Epithelial cell of prostate (primary cell): ENCODE measurements at regions not wholly inside any gene's neighbourhood (a gene's known extent, or its start where the extent isn't known, plus 50 kb on each side); places are given as distances from the start of the nearest gene placed in this dataset.

Experiments
- DNase-seq: peaks from one replicate; pipeline ENCODE4 v3.0.0-alpha.2; 2011; ENCODE audit warnings: low read depth, low spot score
- H3K27ac ChIP-seq: fragments of 450-650 bp; 2 replicates; pipeline ENCODE4 v1.5.1; 2017; ENCODE audit warnings: mild to moderate bottlenecking

DNA sequence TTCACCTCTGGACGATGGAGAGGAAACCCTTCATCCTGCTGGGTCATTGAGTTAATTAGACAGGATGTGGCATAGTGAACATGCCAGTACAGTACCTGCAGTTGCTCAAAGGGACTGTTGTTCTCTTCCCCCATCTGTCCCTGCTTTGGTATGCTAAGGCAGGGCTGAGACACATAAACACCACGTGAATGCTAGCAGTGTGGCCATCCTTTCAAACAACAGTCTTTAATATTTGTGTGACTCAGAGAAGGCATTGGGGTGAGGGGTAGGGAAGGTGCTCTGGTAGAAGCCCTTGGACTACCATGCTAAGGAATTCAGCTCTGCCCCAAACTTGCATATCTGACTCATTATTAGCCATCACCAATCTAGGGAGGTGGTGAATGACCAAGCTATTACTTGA is 180.2 kb upstream of the ZNF618 start:
- peak; percentile 57 for DNase-seq
- H3K27ac ChIP-seq: peak overlapping the region; percentile 56

DNA sequence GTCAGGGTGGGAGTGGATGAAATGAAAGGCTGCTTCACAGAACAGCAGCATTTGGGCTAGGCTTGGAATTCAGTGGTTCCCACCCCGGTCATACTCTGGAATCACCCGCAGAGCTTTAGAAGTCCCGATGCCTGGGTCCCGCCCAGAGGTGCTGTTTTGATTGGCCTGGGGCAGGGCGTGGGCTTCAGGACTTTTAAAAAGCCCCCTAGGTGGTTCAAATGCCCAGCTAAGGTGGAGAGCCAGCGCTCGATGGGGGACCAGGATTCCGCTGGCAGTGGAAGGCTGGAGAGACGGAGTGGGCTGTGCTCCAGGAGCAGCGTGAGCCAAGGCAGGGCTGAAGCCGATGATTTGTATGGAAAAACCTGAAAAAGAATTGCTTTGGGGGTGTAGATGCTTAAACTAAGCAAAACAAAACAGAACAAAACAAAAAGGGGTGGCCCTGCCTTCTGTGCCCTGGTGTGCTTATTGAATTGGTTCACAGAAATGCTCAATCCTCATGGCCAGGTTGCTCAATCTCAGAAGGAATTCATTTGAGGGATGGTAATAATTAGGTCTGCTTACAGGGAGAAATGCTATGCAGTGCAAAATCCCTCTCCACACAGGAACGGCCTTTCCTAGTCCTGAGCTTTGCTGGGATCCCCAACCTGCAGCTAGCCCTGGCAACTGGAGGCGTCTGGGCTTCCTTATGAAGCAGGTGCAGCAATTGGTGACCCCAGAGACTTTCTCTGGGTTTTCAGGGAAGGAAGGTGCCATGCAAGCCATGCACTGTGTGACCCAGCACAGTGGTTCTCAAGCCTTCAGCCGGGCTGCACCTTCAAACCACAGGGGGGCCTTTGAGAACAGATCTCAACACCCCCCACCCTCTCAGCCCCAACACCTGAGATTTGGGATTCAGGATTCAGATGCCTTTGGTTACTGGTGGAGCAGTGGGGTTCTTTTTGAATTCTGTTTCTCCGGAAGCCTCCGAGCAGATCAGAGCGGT is 174.0 kb upstream of the ZNF618 start:
- no peak for DNase-seq
- no peak overlapping the region for H3K27ac ChIP-seq

DNA sequence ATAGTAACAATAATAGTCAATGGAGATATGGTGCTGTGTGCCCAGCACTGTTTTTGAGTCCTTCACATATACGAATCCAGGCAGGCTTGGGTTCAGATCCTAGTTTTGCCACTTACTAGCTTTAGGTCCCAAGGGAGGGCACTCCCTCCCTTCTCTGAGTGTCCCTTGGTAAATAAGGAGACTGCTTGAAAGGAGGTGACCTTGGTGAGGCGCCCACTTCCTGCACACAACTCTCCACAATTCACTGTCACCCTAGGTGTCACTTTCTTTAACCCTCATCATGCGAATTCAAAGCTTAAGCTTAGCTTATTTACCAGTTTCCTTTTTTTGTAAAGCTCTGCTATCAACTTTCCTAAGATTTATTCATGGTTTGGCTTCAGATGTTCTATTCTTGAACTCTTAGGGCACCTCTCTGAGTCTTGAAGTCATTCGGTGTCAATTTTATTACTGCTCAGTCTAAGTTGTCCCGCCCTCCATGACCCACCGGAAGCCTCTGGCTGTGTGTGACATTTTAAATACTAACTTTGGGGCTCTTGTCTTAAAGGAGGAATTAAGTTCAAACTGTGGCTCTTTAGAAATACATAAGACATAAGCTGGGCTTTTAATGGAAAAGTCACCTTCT is 170.7 kb upstream of the ZNF618 start:
- no peak overlapping the region for H3K27ac ChIP-seq
- DNase-seq: no peak

DNA sequence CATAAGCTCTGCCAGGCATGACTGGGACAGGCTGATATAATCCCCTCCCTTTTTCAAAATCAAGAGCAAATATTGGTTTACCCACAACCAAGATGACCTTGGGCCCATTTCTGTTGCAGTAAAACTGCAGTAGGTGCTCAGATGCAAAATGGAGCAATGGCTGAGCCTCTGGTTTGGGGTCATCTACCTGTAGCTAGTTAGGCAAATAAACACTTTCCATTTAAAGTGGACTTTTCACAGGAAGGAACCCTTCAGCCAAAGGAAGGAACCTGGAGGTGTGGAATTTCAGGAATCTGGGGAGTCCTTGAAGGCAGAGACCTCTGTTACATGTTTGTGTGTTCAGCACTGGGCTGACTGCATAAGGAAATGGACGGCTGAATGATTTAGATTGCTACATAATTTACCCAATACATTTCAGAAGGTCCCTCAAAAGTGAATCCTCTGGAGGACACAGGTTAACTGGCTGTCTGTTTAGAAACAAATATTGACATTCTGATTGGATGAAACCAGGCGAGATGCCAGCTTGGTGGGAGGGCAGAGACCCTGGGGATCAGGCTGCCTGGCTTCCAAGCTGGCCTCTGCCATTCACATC is 170.1 kb upstream of the ZNF618 start:
- no peak overlapping the region for H3K27ac ChIP-seq
- DNase-seq: no peak

DNA sequence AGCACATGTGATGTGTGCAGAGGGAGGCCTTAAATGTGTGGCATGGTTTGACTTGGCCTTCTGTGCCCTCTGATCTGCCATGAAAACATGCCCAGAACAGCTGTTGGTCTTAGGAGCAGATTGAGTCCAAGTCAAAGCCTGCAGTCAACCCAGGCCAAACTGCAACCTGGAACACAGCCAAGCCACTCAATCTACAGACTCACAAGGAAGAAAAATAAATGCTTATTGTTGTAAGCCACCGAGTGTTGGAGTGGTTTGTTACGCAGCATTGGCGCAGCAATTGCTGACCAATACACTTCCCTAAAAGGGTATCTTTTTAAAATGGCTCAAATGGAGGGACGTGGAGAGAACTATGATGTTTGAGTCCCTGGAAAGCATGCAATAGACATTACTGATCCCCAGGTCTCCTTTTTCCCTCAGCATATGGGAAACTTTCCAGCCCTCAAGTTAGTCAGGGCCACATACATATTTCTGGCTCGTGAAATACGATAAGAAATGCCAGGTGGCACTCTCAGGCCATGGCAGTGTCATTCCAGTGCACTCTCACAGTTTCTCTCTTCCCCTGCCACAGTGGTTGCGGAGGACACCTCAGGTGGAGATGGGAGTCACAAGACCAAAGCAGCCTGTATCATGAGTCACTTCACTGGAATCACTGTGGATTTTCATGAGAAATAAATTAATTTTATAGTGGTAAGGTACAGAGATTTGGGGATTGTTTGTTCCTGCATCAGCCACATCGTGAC is 168.0 kb upstream of the ZNF618 start:
- H3K27ac ChIP-seq: peak overlapping the region; percentile 14
- no peak for DNase-seq

DNA sequence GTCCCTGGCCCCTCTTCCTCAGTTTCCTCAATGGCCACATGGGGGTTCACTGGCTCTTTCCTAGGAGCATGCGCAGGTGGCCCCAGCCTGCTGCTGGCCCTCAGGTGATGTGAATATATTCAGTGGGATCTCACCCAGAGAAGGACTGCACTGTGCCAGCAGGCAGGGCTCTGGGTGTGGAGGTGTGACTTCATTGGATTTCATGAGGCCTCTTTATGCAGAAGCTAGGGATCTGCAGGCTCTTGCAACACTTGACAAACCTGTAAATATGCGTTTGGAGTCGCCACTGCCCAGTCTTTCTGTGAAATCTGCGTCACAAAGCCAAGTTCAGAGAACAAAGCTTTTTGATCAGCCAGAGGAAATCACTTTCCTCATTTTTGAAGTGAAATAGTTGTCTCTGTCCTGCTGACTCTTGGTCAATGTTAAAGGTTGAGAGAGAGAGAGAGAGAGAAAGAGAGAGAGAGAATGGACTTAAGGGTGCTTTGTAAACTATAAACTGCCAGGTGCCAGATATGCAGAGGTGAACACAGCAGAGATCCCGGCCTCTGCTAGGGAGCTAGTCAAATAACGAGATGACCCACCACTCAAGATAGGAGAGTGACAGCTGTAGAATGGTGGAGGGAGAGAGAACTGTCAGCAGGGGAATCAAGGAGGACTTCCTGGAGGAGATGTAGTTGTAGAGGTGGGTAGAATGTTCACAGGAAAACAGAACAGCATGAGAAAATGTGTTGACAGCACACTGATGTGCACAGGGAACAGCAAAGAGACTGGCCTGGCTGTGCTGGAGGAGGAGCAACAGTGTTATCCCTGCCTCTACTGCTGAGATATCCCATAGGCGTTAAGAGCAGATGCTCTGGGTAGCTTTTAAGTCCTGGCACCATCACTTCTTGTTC is 167.0 kb upstream of the ZNF618 start:
- no peak for DNase-seq

DNA sequence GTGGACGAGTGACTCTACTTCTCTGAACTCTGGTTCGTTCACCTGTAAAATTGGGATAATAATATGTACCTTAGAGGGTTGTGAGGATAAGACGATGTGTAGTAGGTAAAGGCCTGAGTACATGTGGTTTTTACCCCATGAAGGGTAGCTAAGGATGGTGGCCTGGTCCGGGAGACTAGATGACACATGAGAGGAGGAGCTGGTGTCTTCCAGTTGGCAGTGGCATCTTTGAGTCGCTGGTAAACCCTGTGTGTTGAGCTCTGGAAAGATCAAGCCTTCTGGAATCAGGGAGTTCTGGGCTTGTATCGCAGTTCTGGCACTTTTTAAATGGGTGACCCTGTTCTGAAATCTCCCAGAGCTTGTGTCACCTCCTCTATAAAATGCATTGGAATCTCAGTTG is 166.4 kb upstream of the ZNF618 start:
- DNase-seq: no peak

More for the DNA sequence above, 167.0 kb upstream of the ZNF618 start:
- H3K27ac ChIP-seq: peak overlapping the region; percentile 14

DNA sequence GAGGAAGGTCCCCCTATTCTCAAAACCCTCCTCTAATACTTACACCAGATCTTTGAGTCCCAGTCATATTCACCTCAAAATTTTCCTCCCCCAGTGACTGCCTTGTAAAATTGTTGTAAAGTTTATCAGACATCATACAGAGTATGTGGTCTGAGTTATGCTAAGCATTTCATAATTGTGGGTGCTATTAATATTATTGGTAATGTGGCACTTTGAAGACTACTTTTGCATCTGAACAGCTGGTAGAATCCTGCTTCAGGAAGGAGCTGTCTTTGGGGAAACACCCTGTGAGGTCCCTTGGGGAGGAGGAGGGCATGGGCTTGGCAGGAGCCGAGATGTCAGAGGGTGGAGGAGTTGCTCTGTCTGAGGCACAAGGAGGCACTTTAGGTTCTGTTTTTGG is 164.9 kb upstream of the ZNF618 start:
- no peak overlapping the region for H3K27ac ChIP-seq
- DNase-seq: no peak

More for the DNA sequence above, 166.4 kb upstream of the ZNF618 start:
- no peak overlapping the region for H3K27ac ChIP-seq

DNA sequence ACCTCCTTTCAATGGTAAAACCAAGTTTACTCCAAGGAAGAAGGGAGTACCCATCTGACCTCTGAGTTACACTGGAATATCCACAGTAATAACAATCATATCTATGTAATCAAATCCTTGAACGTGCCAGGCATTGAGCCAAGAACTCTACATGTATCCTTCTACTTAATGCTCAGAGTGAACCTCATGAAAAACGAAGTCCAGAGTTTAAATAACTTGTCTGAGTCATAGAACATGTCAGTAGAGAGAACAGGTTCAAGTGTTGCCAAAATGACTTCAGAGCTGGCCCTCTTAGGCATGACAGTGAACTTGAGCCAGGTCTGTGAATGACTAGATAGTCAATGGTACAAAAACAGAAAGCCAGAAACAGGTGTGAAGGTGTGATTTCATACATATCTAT is 164.1 kb upstream of the ZNF618 start:
- DNase-seq: peak; percentile 37
- no peak overlapping the region for H3K27ac ChIP-seq

DNA sequence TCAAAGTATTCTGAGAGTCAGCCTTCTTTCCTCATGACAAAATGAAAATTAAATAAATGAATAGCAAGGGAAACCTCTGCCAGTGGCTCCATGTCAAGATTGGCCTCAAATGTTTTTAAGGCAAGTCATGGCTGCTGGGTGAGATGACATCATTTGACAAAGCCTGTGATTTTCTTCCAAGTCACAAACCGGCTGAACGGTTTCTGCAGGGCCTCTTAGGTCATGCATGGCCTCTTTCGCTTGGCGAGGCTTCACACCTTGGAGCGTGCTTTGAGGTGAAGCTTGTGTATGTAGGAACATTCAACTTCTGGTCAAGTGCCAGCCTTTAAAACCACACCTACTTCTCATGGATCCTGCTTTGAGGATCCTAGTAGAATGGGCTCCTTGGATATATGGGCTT is 161.0 kb upstream of the ZNF618 start:
- DNase-seq: peak; percentile 73
- H3K27ac ChIP-seq: peak overlapping the region; percentile 6

DNA sequence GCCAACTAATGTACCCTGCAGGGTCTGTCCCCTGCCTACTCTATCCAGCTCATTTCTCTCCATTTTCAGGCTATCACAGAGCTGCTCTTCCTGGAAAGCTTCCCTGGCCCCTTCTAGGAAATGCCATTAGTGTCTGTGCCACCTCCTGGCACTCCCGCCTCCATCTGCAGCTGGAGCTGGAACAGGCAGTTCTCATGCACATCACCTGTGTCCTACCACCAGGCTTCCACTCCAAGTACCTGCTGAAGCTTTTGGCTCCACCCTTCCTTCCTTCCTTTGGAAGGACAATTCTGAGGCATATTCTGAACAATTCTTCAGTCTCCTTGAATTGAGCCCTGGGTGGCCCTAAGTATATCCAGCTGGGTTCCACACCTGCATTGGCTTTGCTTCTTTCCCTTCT is 156.2 kb upstream of the ZNF618 start:
- no peak for DNase-seq
- H3K27ac ChIP-seq: no peak overlapping the region

DNA sequence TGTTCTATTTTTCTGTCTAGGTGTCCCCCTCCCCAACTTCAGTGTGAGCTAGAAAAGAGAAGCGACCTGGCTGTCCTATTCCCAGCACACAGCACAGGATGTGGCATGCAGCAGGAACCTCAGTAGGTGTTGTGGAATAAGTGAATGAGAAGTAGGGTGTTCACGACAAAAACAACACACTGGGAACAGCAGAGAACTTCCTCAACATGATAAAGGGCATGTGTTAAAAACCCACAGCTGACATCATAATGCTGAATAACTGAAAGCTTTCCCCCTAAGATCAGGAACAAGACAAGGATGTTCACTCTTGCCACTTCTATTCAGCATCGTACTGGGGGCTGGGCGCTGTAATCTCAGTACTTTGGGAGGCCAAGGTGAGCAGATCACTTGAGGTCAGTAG is 155.6 kb upstream of the ZNF618 start:
- no peak for DNase-seq
- no peak overlapping the region for H3K27ac ChIP-seq

DNA sequence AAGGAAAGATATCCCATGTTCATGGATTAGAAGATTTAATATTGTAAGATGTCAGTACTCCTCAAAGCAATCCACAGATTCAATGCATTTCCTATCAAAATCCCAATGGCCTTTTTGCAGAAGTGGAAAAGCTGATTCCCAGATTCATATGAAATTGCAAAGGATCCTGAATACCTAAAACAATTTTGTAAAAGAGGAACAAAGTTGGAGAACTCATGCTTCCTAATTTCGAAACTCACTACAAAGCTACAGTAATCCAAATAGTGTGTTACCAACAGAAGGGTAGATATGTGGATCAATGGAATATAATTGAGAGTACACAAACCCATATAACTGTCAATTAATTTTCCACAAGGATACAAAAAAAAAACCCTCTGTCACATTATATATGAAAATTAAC is 154.3 kb upstream of the ZNF618 start:
- no peak for DNase-seq
- no peak overlapping the region for H3K27ac ChIP-seq

DNA sequence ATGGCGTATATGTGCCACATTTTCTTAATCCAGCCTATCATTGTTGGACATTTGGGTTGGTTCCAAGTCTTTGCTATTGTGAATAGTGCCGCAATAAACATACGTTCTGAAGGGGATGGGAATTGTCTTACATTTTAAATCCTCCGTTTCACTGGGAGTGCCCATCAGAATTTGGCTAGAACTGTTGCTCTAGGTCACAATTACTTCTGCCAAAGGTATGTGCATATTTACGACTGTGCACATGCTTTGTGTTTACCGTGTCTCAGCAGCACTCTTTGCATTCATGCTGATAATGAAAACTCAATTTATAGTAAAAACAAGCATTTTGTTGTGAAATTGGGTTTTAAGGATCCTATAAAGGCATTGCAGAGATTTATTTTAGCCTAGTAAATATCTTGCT is 151.9 kb upstream of the ZNF618 start:
- no peak for DNase-seq
- H3K27ac ChIP-seq: no peak overlapping the region

DNA sequence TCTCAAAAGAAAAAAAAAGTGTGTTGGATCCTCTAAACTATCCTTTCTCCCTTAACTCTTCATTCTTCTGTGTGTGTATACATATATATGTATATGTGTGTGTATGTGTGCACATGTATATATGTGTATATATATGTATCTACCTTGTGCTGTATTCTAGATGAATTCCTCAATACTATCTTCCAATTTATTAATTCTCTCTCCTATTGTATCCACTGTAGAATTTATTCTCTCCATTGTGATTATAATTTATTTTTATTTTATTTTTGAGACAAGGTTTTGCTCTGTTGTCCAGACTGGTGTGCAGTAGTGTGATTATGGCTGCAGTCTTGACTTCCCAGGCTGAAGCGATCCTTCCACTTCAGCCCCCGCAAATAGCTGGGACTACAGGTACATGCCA is 147.1 kb upstream of the ZNF618 start:
- H3K27ac ChIP-seq: no peak overlapping the region
- no peak for DNase-seq

DNA sequence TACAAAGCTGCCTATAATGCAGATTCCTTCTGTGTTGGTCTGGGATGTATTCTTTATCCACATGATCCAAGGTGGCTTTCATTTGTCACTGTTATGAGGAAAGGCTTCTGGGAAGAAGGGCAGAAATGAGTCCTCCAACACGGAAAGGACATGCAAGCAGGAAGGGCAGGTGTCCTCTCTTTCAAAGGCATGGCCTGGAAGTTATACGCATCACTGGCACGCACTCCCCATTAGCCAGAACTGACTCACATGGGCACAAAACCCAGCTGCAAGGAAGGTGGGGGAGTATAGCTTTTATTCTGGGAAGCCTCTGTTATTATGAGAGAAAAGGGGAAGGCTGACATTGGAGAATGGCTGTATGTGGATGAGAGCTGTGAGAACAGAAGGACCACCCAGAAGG is 141.3 kb upstream of the ZNF618 start:
- H3K27ac ChIP-seq: no peak overlapping the region
- DNase-seq: no peak

DNA sequence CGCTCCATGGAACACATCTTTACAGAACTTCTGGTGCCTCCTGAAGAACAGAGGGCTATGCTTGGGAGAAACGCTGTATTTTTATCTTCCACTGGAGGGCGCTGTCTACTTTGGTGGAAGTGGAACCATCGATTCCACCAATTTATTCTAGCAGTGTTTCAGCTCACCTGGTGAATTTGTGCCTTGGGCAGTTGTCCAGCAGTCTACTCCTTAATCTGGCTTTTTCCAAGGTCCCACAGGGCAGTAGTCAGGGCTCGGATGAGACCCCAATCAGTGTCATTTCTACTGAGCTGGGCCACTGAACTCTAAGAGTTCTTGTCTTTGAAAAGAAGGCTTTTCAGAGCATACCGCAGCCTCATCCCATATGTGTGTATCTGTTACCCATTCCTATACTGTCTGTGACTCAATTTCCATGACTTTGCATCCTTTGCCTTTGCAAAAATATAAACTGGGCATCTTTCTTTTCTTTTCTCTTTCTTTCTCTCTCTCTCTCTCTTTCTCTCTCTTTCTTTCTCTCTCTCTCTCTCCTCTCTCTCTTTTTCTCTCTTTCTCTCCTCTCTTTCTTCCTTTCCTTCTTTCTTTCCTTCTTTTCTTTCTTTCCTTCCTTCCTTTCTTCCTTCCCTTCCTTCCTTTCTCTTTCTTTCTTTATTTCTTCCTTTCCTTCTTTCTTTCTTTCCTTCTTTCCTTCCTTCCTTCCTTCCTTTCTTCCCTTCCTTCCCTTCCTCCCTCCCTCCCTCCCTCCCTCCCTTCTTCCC is 138.4 kb upstream of the ZNF618 start:
- no peak overlapping the region for H3K27ac ChIP-seq
- no peak for DNase-seq

DNA sequence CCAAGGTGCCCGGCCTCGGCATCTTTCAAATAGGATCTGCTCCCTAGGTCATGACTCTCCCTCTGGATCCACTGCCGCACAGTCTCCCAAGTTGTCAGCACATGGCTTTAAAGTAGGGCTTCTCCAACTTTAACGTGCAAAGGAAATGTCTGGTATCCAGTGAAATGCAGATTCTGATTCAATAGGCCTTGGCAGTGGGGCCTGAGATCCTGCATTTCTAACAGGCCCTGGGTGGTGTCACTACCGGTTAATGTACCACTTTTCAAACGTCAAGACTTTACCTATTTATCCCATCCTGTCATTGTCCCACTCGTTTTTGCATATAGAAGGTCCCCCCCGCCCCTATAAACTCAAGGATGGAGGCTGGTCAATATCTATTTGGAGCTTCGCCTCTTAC is 137.6 kb upstream of the ZNF618 start:
- no peak for DNase-seq
- no peak overlapping the region for H3K27ac ChIP-seq
